ENCODE measurements at regions not wholly inside any gene's neighbourhood (a gene's known extent, or its start where the extent isn't known, plus 50 kb on each side); places are given as distances from the start of the nearest gene placed in this dataset.

DNA sequence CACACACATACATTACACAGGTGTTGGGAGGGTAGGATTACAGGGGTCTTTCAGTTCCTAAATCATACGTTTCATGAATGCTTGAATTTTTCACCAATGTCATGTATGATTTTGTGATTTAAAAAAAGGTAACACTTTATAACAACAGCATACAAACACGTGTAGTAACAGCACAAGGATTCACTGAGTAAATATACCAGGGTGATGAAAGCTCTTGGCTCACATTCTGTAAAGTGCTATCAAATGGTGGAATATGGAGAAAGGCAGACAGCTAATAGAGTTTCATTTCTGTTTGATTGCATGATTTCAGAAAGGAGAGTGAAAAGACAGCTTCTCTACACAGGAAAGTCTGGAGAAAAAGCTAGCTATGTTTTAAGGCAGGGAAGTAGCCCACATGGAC, 231.9 kb downstream of the CD83 start:
- TF ChIP-seq, protein P1, sequence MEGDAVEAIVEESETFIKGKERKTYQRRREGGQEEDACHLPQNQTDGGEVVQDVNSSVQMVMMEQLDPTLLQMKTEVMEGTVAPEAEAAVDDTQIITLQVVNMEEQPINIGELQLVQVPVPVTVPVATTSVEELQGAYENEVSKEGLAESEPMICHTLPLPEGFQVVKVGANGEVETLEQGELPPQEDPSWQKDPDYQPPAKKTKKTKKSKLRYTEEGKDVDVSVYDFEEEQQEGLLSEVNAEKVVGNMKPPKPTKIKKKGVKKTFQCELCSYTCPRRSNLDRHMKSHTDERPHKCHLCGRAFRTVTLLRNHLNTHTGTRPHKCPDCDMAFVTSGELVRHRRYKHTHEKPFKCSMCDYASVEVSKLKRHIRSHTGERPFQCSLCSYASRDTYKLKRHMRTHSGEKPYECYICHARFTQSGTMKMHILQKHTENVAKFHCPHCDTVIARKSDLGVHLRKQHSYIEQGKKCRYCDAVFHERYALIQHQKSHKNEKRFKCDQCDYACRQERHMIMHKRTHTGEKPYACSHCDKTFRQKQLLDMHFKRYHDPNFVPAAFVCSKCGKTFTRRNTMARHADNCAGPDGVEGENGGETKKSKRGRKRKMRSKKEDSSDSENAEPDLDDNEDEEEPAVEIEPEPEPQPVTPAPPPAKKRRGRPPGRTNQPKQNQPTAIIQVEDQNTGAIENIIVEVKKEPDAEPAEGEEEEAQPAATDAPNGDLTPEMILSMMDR (conservative IDR thresholded peaks at IDR 0.05 in 1 of 2, IDR thresholded peaks at IDR 0.05 in 1 of 2; ENCODE audit: low read depth in 1 of 2, low read length in 2 of 2) = no peak
- TF ChIP-seq EZH2 (IDR thresholded peaks at IDR 0.05; ENCODE audit: low read length, missing control alignments) = no peak
